KMS-11 (cell line): ENCODE measurements at regions not wholly inside any gene's neighbourhood (a gene's known extent, or its start where the extent isn't known, plus 50 kb on each side); places are given as distances from the start of the nearest gene placed in this dataset.
A peak's percentile ranks its signal among the peaks of the same experiment; 100 is the strongest.

Source experiments
- H2AFZ ChIP-seq: fragments of 200-600 bp; sonication (generic); 2 replicates; pipeline ENCODE4 v1.6.1; 2016; ENCODE audit warnings: antibody characterized with exemption, mixed run types, low read depth
- H3K27ac ChIP-seq: fragments of 200-600 bp; sonication (generic); 2 replicates; pipeline ENCODE4 v1.6.1; 2016; ENCODE audit warnings: mild to moderate bottlenecking, mixed run types
- H3K27me3 ChIP-seq: fragments of 200-600 bp; sonication (generic); 2 replicates; pipeline ENCODE4 v1.6.1; 2017; ENCODE audit warnings: mild to moderate bottlenecking, low read depth, mixed run types, moderate library complexity; ENCODE audit not compliant: insufficient read depth
- H3K36me3 ChIP-seq: fragments of 200-600 bp; sonication (generic); 2 replicates; pipeline ENCODE4 v1.6.1; 2017; ENCODE audit warnings: mild to moderate bottlenecking, mixed run types; ENCODE audit not compliant: insufficient read depth
- H3K4me1 ChIP-seq: fragments of 200-600 bp; sonication (generic); 2 replicates; pipeline ENCODE4 v1.6.1; 2016; ENCODE audit warnings: mild to moderate bottlenecking, low read depth, mixed run types; ENCODE audit not compliant: poor library complexity, severe bottlenecking
- H3K4me2 ChIP-seq: fragments of 200-600 bp; sonication (generic); 2 replicates; pipeline ENCODE4 v1.7.0; 2016; ENCODE audit warnings: mild to moderate bottlenecking, mixed run types
- H3K4me3 ChIP-seq: fragments of 200-600 bp; sonication (generic); IDR thresholded peaks from 2 replicates; pipeline ENCODE4 v1.6.1; 2017; ENCODE audit warnings: low read depth, low read length, mixed read lengths; ENCODE audit not compliant: insufficient read depth
- H3K79me2 ChIP-seq: fragments of 200-600 bp; sonication (generic); 2 replicates; pipeline ENCODE4 v1.6.1; 2016; ENCODE audit warnings: low read depth, mixed run types; ENCODE audit not compliant: insufficient read depth
- H3K9ac ChIP-seq: fragments of 200-600 bp; sonication (generic); 2 replicates; pipeline ENCODE4 v1.6.1; 2016; ENCODE audit warnings: mild to moderate bottlenecking, mixed run types
- H4K20me1 ChIP-seq: fragments of 200-600 bp; sonication (generic); 2 replicates; pipeline ENCODE4 v1.6.1; 2016; ENCODE audit warnings: mild to moderate bottlenecking, mixed run types; ENCODE audit not compliant: insufficient read depth
- TF ChIP-seq, protein P1 (sequence below): fragments of 200-600 bp; sonication (generic); conservative IDR thresholded peaks from 2 replicates; pipeline ENCODE4 v1.6.1; 2017; ENCODE audit warnings: low read depth, mild to moderate bottlenecking, antibody characterized with exemption, low read length, moderate library complexity, mixed read lengths

DNA sequence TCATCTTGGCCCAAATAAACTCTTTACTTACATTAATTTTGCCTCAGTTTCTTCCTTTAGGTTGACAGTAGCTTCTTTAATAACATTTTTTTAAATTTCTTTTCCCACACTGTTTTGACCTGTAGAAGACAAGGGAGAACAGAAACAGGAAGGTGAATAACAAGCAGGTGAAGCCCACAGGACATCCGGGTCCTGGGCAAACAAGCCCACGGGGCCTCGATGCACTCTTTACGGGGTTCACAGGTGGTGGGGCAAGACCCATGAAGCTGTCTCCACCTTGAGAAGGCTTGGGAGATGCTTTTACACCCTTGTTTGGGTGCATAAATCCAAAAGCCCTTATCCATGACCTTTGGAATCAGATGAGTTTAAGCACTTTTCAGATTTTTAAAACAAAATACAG is 301.0 kb upstream of the MGAT5 start:
- Histone ChIP-seq H3K4me1 (peaks cover 23% of the 10 kb centered on the region), H4K20me1 (no peaks in the 10 kb centered on the region), H3K27ac (no peak overlapping the region), H3K36me3 (no peaks in the 10 kb centered on the region), H2AFZ (no peak overlapping the region), H3K27me3 (no peaks in the 10 kb centered on the region), H3K9ac (no peak overlapping the region), H3K79me2 (no peaks in the 10 kb centered on the region), H3K4me2 (no peak overlapping the region), H3K4me3 (no peak overlapping the region)
- TF ChIP-seq, protein P1, sequence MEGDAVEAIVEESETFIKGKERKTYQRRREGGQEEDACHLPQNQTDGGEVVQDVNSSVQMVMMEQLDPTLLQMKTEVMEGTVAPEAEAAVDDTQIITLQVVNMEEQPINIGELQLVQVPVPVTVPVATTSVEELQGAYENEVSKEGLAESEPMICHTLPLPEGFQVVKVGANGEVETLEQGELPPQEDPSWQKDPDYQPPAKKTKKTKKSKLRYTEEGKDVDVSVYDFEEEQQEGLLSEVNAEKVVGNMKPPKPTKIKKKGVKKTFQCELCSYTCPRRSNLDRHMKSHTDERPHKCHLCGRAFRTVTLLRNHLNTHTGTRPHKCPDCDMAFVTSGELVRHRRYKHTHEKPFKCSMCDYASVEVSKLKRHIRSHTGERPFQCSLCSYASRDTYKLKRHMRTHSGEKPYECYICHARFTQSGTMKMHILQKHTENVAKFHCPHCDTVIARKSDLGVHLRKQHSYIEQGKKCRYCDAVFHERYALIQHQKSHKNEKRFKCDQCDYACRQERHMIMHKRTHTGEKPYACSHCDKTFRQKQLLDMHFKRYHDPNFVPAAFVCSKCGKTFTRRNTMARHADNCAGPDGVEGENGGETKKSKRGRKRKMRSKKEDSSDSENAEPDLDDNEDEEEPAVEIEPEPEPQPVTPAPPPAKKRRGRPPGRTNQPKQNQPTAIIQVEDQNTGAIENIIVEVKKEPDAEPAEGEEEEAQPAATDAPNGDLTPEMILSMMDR: no peak

DNA sequence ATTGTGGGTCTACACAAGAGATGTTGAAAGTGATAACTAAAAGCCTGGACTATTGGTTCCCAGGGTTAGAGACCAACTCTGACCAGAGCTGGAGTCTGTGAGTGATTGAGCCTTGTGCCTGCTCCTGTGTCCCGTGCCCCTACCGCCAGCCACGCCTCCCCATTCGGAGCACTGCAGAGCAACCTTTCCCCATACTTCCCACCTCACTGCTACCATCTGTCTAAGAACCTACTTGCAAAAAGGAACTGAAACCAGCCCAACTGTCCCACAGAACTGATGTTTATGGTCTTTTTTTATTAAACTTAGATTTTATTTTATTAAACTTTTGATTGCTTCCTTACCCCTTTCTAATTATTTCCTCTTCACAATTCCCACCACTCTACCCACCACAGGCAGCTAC is 300.3 kb upstream of the MGAT5 start:
- TF ChIP-seq, protein P1: no peak
- no peak overlapping the region for H3K9ac ChIP-seq
- H3K4me2 ChIP-seq: no peak overlapping the region
- H4K20me1 ChIP-seq: no peaks in the 10 kb centered on the region
- H3K27me3 ChIP-seq: no peaks in the 10 kb centered on the region
- H2AFZ ChIP-seq: no peak overlapping the region
- H3K4me3 ChIP-seq: no peak overlapping the region
- H3K27ac ChIP-seq: no peak overlapping the region
- H3K36me3 ChIP-seq: no peaks in the 10 kb centered on the region
- peaks cover 23% of the 10 kb centered on the region for H3K4me1 ChIP-seq
- H3K79me2 ChIP-seq: no peaks in the 10 kb centered on the region

DNA sequence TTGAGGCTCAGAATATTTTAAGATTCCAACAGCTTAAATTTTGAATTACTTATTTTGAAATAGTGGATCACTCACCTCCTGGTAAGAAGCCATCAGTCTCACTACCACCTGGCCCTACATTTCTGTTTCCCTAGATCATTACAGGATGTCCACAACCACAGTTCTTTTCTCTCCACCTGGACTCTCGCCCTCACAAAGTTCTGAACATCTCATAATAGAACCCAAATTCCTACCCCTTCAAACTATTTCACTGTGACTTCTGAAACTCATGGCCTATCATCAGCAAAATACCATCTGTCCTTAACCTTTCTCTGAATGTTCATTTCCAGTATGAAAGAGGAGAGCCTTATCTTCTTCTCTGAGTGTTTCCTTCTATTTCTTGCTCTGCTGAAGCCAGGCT is 299.2 kb upstream of the MGAT5 start:
- Histone ChIP-seq H3K79me2 (no peaks in the 10 kb centered on the region), H2AFZ (no peak overlapping the region), H3K36me3 (no peaks in the 10 kb centered on the region), H3K27ac (no peak overlapping the region; the same call in 1 of the 2 replicates), H3K27me3 (no peaks in the 10 kb centered on the region), H4K20me1 (no peaks in the 10 kb centered on the region), H3K4me2 (peak overlapping the region; percentile 29; the same call in 1 of the 2 replicates), H3K9ac (no peak overlapping the region), H3K4me3 (no peak overlapping the region), H3K4me1 (peaks cover 23% of the 10 kb centered on the region)
- TF ChIP-seq, protein P1: no peak

DNA sequence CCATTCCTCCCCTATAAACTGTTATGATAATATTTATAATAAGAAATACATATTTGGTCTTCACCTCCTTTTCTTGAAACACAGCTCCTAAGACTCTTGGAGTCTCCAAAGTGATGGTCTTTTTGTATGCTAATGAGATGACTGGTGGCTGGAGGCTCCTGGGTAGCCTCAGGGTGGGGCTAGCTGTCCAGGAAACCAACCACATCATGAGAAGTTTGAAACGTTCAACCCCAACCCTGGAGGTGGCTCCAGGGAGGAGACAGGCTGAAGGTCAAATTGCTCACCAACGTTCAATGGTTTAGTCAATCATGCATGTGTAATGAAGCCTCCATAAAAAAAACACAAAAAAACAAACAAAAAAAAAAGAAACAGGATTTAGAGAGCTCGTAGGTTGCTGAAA is 298.7 kb upstream of the MGAT5 start:
- TF ChIP-seq, protein P1: no peak
- Histone ChIP-seq H2AFZ (no peak overlapping the region), H3K79me2 (no peaks in the 10 kb centered on the region), H3K4me1 (peaks cover 23% of the 10 kb centered on the region), H3K4me2 (peak overlapping the region; percentile 6; the same call in 1 of the 2 replicates), H3K27ac (no peak overlapping the region; the same call in 1 of the 2 replicates), H3K36me3 (no peaks in the 10 kb centered on the region), H3K27me3 (no peaks in the 10 kb centered on the region), H3K4me3 (no peak overlapping the region), H4K20me1 (no peaks in the 10 kb centered on the region), H3K9ac (no peak overlapping the region)
